Activated T-cell treated with anti-CD3 and anti-CD28 coated beads for 1 hour (primary cell): ENCODE measurements at regions not wholly inside any gene's neighbourhood (a gene's known extent, or its start where the extent isn't known, plus 50 kb on each side); places are given as distances from the start of the nearest gene placed in this dataset.

ENCODE experiments used
- DNase-seq: peaks from one replicate; pipeline ENCODE4 v3.0.0-alpha.2; 2020; ENCODE audit warnings: low read depth

DNA sequence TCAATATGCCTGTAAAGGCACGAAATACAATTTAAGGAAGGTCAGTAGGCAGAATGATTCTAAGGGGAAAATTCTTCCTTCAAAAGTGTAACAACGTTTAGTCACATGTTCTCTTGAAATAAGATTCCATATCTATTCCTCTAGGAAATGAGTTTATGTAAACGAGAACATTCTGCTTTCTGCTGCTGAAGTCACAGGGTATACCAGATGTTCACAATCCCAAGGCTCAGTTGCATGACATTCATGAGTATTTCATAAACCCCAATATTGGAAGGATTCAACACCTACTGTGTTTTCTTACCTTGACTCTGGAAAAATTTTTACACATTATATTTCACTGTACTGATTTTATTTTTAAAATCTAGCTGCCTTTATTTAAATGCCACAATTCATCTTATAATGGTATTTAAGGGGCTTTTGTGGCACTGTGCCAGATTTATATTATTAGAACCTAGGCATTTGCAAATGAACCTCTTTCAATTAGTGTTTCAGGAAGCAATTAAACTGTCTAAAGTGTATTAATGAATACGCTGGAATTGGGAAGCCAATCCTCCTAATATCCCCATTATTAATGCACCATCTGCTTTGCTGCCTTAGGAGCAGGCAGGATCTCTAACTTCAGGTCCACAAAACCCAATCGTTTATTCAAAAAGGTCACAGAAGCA lies 542.6 kb upstream of the KLHL29 start:
- DNase-seq: no peak

DNA sequence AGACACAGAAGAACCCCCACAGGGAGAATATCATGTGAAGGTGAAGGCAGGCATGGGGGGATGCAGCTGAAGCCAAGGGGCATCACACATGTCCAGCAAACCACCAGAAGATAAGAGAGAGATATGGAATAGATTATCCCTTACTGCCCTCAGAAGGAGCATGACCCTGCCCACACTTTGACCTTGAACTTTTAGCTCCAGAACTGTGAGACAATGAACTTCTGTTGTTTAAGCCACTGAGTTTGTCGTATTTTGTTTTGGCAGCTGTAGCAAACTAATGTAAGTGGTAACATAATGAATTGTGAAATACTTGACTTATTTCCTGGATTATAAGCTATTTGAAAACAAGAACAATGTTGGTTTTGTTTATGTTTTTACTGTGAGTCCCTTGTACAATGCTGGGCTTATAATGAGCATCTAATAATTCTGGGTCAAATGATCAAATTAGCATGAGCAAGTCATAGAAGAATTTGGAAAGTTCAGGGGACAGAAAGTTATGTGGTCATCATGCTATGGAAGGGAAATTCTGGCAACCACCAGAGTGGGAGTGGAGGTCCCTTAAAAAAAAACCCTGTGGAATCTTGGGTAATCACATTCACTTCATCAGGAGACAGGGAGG lies 541.0 kb upstream of the KLHL29 start:
- no peak for DNase-seq

GRCh38 chr2:22850310-22850709 lies 534.7 kb upstream of the KLHL29 start:
- DNase-seq: no peak

GRCh38 chr2:22854588-22854987 lies 530.4 kb upstream of the KLHL29 start:
- DNase-seq: no peak

DNA sequence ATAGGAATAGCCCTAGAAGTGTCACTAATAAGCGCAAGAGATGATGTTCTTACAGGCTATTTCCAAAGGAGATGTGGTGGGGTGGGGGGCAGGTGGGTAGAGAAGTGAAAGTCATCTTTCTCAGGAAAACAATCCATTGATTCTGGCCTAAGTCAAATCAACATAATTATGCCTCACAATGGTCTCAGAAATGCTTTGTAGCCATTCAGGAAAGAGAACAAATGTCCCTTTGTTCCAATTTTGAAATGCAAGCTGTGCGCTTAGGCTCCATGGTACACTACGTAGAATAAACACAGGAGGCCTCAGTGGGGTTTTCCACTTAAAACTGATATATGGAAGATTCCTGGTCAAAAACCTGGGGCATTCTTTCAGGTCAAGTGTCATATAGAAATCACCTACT lies 529.9 kb upstream of the KLHL29 start:
- no peak for DNase-seq

DNA sequence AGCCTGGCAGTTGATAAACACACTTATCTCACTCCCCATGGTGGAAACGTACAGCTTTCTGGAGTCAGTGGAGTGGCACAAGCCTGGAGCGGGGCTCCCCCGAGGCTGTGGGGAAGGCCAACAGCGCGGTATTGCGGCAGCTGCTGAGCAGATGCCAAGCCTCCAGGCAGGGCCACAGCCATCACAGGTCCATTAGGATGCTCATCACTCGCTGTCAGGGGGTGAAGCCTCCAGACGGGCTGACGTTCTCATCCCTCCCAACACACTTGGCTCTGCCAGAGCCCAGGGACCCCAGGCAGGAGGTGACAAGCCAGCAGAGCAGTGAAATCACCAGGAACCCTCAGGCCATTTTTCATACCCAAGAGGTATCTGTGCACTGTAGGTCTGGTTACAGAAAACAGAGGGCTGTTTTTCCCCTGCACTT lies 529.2 kb upstream of the KLHL29 start:
- no peak for DNase-seq

- no peak for DNase-seq
Observed at GRCh38 chr2:22867973-22868372, 517.0 kb upstream of the KLHL29 start.

DNA sequence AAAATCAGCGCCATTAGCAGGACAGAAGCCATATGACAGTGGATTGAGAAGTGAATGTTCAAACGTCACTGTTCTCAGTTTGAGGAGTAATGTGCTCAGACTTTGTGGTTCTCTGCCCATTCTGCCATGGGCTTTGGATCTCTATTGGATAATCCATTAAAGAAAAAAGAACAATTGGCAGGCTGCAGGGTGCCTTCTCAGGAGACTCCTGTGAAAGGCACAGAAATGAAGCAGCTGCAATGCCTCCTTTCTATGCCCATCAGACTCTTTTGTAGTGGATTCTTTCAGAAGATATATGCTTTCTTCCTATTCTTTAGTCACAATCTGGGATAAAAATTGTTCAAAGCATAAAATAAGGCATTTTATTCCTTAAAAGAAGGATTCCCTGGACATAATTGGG lies 506.9 kb upstream of the KLHL29 start:
- no peak for DNase-seq

DNA sequence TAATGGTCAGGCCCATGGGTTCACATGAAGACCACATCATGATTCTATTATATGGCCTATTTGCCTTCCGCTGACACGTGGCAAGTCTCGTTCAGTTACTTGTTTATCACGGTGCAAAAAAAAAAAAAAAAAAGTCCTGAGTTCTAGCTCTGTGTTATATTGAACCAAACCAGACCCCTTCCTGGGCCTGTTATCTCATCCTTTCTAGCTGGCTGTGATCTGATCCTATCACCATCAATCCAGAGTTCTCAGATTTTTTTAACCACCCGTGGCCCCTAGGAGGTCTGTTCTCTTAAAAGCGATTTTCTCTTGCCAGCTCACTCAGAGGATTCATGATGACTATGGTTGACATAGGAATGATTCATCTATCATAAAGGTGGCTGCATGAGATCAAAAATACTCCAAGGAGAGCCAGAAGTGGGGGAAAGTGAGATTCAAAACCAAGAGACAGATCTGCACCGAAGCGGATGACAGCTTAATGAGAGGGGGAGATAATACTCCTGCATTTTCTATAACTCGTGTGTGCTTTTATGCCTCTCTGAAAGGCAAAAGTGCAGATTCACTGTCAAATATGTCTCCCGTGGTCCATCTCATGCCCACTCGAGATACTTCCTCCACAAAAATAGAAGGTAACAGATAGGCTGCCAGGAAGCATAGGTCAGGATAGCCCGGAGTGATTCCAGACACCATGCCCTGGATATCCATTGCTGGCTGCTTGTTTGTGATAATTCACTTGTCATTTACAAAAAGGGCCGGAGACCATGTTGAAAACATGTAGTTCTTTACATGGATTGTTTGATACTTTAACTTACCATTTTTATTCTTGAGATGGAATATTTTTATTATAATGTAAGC lies 505.7 kb upstream of the KLHL29 start:
- no peak for DNase-seq

DNA sequence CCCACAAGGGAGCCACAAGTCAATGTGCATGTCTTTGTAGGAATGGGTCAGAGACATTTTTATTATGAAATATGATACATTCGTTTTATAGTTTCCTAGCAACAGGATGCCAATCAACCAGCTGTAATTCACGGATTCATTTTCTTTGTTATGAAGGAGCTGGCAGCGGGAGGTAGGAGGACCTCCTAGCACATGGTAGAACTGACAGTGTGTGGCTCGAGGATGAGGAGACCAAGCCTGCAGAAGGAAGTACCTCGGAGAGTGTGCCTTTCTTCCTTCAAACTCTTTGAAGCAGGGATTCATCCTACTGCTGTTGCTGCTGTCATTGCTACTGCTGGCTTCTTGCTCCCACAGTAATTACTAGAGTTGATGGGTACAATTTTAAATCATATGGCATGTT lies 504.8 kb upstream of the KLHL29 start:
- no peak for DNase-seq

DNA sequence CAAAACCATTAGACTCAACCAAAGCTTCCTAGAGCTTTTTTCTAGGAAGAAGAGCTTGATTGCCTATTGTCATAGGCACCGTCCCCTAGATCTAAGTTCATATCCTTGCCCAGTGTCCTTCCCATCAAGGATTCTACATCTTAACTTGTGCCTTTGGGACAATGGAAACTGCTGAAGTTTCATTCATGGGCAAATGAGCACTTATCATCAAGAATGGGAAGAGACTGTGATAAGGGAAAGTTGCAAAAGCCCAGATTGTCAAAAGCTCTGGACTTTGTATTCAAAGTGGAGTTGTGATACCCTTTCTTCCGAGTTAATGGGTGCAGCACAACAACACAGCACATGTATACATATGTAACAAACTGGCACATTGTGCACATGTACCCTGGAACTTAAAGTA lies 503.0 kb upstream of the KLHL29 start:
- DNase-seq: no peak

DNA sequence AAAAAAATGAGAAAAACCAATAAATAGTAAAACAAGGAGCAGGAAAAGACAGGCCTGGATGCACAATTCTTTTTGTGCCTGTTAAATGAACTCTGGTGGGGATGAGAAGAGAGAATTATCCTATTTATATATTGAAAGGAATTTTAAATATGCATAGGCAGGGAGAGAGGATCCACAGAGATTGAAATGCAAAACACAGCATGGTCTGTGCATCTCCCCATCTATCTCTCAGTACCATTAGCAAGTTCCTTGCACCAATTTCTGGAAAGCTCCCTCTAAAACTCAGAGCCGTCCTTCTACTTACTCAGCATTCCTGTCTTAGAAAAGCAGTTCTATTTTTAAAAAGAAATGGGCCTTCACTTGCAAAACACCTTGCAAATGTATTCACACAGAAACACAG lies 502.3 kb upstream of the KLHL29 start:
- no peak for DNase-seq

- no peak for DNase-seq
Observed at GRCh38 chr2:22883054-22883453, 501.9 kb upstream of the KLHL29 start.

GRCh38 chr2:22885245-22885644 lies 499.7 kb upstream of the KLHL29 start:
- DNase-seq: no peak

GRCh38 chr2:22887426-22887825 lies 497.6 kb upstream of the KLHL29 start:
- no peak for DNase-seq

DNA sequence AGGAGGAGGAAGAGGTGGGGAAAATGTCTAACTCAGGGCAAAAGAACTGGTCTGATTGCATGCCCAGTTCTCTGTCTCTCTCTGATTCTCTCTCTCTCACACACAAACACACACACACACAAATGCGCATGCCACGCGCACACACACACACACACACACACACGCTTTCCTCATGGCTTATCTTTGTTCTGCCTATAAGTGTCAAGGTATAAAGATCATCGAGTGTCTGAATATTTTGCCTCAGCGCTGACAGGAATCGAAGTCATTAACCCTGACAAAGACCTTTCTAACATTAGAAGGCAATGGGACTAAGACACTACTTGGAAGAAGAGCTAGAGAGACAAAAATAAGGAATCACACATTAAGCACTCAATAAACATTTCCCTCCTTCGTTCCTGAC lies 497.1 kb upstream of the KLHL29 start:
- no peak for DNase-seq

DNA sequence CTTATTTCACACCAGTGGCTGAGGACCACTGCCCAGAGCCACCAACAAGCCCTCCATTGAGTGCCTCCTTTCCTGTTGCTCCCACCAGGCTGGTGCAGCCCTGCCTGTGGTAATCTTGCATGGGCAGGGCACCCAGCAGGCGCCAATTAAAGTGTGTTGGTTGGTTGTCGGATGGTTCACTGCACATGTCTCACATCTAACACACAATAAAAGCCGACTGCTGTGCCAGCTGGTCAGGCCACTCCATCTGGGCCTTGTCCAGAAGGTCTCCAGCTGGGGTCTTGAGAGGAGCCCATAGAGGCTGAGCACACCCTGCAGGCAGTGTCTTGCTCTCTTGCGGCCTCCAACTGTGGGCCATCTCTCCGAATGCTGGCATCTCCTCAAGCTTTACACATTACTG lies 494.8 kb upstream of the KLHL29 start:
- no peak for DNase-seq

DNA sequence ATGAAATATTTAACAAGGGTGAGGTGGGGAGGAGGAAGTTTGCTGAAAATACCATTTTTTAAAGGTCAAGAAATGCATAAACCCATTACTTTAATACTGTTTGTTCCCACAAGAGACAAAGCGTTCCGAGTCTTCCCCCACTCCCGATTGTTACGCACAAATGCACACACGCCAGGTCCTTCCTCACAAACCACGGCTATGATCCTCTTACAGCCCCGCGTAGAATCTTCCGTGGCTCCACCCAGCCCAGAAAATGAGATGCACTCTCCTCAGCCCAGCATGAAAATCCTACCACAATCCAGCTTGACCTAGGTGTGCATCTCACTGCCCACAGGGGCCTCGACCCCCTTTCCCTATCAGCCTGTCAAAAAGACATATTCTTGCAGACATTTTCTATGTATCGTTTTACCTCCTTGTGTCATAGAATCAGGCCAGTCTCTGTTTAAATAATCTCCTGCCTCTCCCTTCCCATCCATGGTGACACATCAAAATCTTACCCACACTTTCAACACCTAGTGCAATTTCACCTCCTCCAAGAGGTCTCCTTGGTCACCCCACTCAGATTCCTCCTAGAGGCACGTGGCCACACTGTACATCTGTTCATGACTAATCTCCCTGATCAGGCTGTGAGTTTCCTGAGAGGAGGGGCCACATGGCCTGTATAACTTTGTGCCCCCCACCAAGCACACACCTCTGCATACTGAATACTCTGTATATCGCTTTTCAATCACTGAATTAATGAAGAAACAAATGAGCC lies 491.0 kb upstream of the KLHL29 start:
- no peak for DNase-seq

GRCh38 chr2:22894761-22895160 lies 490.2 kb upstream of the KLHL29 start:
- DNase-seq: no peak

- DNase-seq: no peak
Observed at GRCh38 chr2:22897428-22897827, 487.6 kb upstream of the KLHL29 start.

- DNase-seq: no peak
Observed at GRCh38 chr2:22900674-22901073, 484.3 kb upstream of the KLHL29 start.

- DNase-seq: no peak
Observed at GRCh38 chr2:22901471-22902179, 483.4 kb upstream of the KLHL29 start.
